ENCODE measurements at regions not wholly inside any gene's neighbourhood (a gene's known extent, or its start where the extent isn't known, plus 50 kb on each side); places are given as distances from the start of the nearest gene placed in this dataset.
A peak's percentile ranks its signal among the peaks of the same experiment; 100 is the strongest.

DNA sequence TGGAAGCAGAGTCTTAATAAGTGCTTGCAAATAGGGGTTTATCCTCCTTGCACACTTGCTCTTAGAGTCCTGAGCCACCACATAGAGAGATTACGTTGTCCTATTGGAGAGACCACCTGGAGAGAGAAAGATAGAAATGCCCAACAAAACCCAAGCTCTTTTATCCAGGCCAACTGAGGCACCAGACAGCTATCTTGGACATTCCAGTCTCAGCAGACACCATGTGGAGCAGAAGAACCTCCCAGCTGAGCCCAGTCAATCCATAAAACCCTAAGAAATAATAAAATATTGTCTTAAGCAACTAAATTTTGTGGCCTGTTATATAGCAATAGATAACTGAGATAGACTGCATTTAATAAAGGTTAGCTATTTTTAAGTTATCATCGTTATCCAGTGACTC lies 105.7 kb upstream of the PFN2 start:
- no TSS peak for BruUV-seq (replicated peaks)
- intact Hi-C loops (cut with micrococcal nuclease; ENCODE audit: unreplicated experiment), result no loop called here
- no peak overlapping the region for H3K27ac ChIP-seq (ENCODE audit: low read depth, low read length, poor library complexity, severe bottlenecking)
- H3K4me3 ChIP-seq (ENCODE audit: low read depth, low read length, poor library complexity, severe bottlenecking), result no peak overlapping the region
- peaks cover 38% of the 10 kb centered on the region for H3K4me1 ChIP-seq (ENCODE audit: insufficient read depth, low read length, poor library complexity, severe bottlenecking)
- no peak for DNase-seq (ENCODE audit: low spot score)
- ChIA-PET CTCF (no interaction called here), POLR2A (ENCODE audit: low non-redundant PET) (interaction anchor here (0.7 kb wide), 1 partner anchor 447 kb away, joined by 4 read pairs; no protein-coding TSS in a partner anchor)
- no peaks in the 10 kb centered on the region for H3K36me3 ChIP-seq (ENCODE audit: insufficient read depth, low read length, poor library complexity, severe bottlenecking)
- H3K9me3 ChIP-seq (ENCODE audit: low read depth, low read length, poor library complexity, severe bottlenecking), result peaks cover 16% of the 10 kb centered on the region
- H3K27me3 ChIP-seq (replicated peaks; ENCODE audit: insufficient read depth, low read depth, low read length, poor library complexity), result no peaks in the 10 kb centered on the region
- no peak for TF ChIP-seq EZH2 (IDR thresholded peaks at IDR 0.05; ENCODE audit: borderline replicate concordance, low read depth, low read length, poor library complexity, severe bottlenecking)
- TF ChIP-seq, protein P1, sequence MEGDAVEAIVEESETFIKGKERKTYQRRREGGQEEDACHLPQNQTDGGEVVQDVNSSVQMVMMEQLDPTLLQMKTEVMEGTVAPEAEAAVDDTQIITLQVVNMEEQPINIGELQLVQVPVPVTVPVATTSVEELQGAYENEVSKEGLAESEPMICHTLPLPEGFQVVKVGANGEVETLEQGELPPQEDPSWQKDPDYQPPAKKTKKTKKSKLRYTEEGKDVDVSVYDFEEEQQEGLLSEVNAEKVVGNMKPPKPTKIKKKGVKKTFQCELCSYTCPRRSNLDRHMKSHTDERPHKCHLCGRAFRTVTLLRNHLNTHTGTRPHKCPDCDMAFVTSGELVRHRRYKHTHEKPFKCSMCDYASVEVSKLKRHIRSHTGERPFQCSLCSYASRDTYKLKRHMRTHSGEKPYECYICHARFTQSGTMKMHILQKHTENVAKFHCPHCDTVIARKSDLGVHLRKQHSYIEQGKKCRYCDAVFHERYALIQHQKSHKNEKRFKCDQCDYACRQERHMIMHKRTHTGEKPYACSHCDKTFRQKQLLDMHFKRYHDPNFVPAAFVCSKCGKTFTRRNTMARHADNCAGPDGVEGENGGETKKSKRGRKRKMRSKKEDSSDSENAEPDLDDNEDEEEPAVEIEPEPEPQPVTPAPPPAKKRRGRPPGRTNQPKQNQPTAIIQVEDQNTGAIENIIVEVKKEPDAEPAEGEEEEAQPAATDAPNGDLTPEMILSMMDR (conservative IDR thresholded peaks at IDR 0.05; ENCODE audit: low read depth, low read length), result no peak

GRCh38 chr3:150075417-150075865 lies 104.7 kb upstream of the PFN2 start:
- H3K9me3 ChIP-seq (ENCODE audit: low read depth, low read length, poor library complexity, severe bottlenecking), result peaks cover 16% of the 10 kb centered on the region
- no peaks in the 10 kb centered on the region for H3K27me3 ChIP-seq (replicated peaks; ENCODE audit: insufficient read depth, low read depth, low read length, poor library complexity)
- no peak for DNase-seq (ENCODE audit: low spot score)
- POLR2A ChIA-PET (ENCODE audit: low non-redundant PET), result interaction anchor here (0.6 kb wide), 1 partner anchor 45 kb away, joined by 3 read pairs; no protein-coding TSS in a partner anchor
- H3K27ac ChIP-seq (ENCODE audit: low read depth, low read length, poor library complexity, severe bottlenecking), result no peak overlapping the region
- TF ChIP-seq, protein P1 (conservative IDR thresholded peaks at IDR 0.05; ENCODE audit: low read depth, low read length), result no peak
- TF ChIP-seq EZH2 (IDR thresholded peaks at IDR 0.05; ENCODE audit: borderline replicate concordance, low read depth, low read length, poor library complexity, severe bottlenecking), result no peak
- H3K4me3 ChIP-seq (ENCODE audit: low read depth, low read length, poor library complexity, severe bottlenecking), result no peak overlapping the region
- peaks cover 38% of the 10 kb centered on the region for H3K4me1 ChIP-seq (ENCODE audit: insufficient read depth, low read length, poor library complexity, severe bottlenecking)
- CTCF ChIA-PET, result no interaction called here
- H3K36me3 ChIP-seq (ENCODE audit: insufficient read depth, low read length, poor library complexity, severe bottlenecking), result no peaks in the 10 kb centered on the region
- no TSS peak for BruUV-seq (replicated peaks)
- intact Hi-C loops (cut with micrococcal nuclease; ENCODE audit: unreplicated experiment), result no loop called here

- H3K4me3 ChIP-seq (ENCODE audit: low read depth, low read length, poor library complexity, severe bottlenecking), result no peak overlapping the region
- BruUV-seq (replicated peaks), result no TSS peak
- no peaks in the 10 kb centered on the region for H3K27me3 ChIP-seq (replicated peaks; ENCODE audit: insufficient read depth, low read depth, low read length, poor library complexity)
- H3K27ac ChIP-seq (ENCODE audit: low read depth, low read length, poor library complexity, severe bottlenecking), result peak overlapping the region; percentile 22
- intact Hi-C loops (cut with micrococcal nuclease; ENCODE audit: unreplicated experiment), result no loop called here
- no peak for DNase-seq (ENCODE audit: low spot score)
- peaks cover 34% of the 10 kb centered on the region for H3K4me1 ChIP-seq (ENCODE audit: insufficient read depth, low read length, poor library complexity, severe bottlenecking)
- no peaks in the 10 kb centered on the region for H3K36me3 ChIP-seq (ENCODE audit: insufficient read depth, low read length, poor library complexity, severe bottlenecking)
- ChIA-PET POLR2A (ENCODE audit: low non-redundant PET) (interaction anchor here (0.6 kb wide), 1 partner anchor 46 kb away, joined by 3 read pairs; no protein-coding TSS in a partner anchor), CTCF (no interaction called here)
- peaks cover 16% of the 10 kb centered on the region for H3K9me3 ChIP-seq (ENCODE audit: low read depth, low read length, poor library complexity, severe bottlenecking)
- TF ChIP-seq EZH2 (IDR thresholded peaks at IDR 0.05; ENCODE audit: borderline replicate concordance, low read depth, low read length, poor library complexity, severe bottlenecking), result no peak
- TF ChIP-seq, protein P1 (conservative IDR thresholded peaks at IDR 0.05; ENCODE audit: low read depth, low read length), result no peak
These were observed 104.2 kb upstream of the PFN2 start for GRCh38 chr3:150074697-150075416.
